Lower leg skin (tissue), 3 donors: ENCODE measurements at regions not wholly inside any gene's neighbourhood (a gene's known extent, or its start where the extent isn't known, plus 50 kb on each side); places are given as distances from the start of the nearest gene placed in this dataset.

Source experiments
- CTCF ChIP-seq, 3 donors: fragments of 450-650 bp; IDR thresholded peaks; one replicate each; pipeline ENCODE4 v1.5.1; 2016; ENCODE audit warnings: antibody characterized with exemption in 3 of 3, mild to moderate bottlenecking in 3 of 3, moderate library complexity in 2 of 3
- POLR2A ChIP-seq, 2 donors: fragments of 450-650 bp; IDR thresholded peaks; one replicate each; pipeline ENCODE4 v1.6.1; 2016 to 2017; ENCODE audit warnings: antibody characterized with exemption in 2 of 2, mild to moderate bottlenecking in 1 of 2, moderate library complexity in 1 of 2

GRCh38 chr4:185881430-185881829, 69.4 kb upstream of the SORBS2 start:
- TF ChIP-seq CTCF (IDR thresholded peaks at IDR 0.05): no peak
- TF ChIP-seq POLR2A (IDR thresholded peaks at IDR 0.05): no peak
